ENCODE measurements at regions not wholly inside any gene's neighbourhood (a gene's known extent, or its start where the extent isn't known, plus 50 kb on each side); places are given as distances from the start of the nearest gene placed in this dataset.
"Not testable (repeated sequence)": the region's sequence is repeated elsewhere in the genome, so short reads cannot be mapped to it uniquely, and the experiment has no call there.

- DNase-seq (ENCODE audit: low read depth in 2 of 2) = no peak
These were observed 187.8 kb downstream of the ANKRD60 start for GRCh38 chr20:58040447-58041290.

DNA sequence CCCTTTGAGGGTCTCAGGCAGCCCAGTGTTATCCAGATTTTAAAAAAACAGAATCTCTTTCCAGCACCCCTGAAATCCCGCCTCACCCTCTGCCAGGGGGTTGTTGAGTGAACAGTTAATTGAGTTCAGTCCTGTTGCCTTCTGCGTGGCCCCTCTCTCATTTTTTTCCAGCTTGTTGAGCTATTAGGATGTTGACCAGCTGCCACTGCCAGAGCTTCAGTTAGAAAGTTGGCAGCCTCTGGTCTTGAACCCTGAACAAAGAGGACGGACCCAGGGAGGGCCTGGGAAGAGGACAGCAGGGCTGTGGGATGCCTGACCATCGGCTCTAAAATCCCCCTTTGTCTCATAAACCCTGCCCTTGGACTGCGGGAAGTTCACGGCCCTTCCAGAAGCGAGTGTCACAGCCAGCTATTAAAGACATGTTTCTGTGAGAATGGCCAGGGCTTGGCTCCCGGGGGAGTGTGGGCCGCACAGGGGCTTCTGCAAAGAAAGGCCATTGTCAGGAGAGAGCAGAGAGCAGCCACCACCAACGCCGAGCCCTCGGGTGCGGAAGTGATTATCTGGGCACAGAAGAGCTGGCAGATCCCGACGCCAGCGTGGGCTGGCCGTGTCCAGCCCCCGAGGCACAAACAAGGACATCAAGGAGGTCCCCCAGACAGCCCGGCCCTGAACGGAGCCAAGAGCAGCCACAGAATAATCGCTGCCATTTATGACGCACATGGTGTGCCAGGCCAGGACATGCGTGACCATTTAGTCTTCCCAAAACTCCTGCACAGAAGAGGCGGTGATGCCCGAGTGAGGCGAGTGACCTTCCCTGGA is 189.0 kb downstream of the ANKRD60 start:
- no peak for DNase-seq (ENCODE audit: low read depth in 2 of 2)

DNA sequence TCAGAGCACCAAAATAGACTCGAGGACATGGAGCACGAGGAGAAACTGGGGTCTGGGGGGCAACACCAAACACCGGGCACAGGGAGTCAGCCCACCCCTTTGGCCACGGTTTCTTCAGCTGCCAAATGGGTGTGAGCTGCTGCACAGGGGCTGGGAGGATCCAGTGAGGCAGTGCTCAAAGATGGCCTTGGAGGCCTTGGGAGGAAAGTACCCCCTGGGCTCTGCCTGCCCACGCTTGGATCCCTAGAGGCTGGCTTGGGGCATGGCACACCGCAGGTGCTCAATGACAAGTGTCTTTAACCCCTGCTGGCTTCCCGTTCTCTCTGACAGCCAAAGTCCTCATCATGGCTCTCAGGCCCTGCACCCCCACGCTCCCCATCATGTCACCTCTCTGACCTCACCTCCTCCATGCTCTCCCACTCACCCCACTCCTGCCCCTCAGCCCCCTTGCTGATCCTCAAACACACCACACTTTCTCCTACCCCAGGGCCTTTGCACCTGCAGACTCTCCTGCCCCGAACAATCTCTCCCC is 190.3 kb downstream of the ANKRD60 start:
- DNase-seq (ENCODE audit: low read depth in 2 of 2) = no peak

DNA sequence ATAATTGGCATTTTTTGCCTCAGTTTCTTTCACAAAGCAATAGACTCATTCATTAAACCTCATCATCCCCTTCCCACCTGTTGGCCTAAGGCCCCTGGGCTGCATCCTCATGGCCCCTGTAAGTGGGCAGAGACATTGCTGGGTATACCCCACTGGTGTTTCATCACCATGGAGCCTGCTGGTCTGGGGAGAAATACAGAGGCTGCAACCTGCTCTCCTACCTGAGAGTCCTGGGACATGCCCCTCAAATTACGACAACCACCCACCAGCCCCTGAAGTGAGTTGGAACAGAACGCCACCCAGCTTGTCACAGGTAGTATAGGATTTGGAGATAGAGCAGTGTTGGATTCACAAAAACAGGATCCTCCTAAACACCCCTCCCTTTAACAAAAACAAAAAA is 190.8 kb downstream of the ANKRD60 start:
- no peak for DNase-seq (ENCODE audit: low read depth in 2 of 2)

DNA sequence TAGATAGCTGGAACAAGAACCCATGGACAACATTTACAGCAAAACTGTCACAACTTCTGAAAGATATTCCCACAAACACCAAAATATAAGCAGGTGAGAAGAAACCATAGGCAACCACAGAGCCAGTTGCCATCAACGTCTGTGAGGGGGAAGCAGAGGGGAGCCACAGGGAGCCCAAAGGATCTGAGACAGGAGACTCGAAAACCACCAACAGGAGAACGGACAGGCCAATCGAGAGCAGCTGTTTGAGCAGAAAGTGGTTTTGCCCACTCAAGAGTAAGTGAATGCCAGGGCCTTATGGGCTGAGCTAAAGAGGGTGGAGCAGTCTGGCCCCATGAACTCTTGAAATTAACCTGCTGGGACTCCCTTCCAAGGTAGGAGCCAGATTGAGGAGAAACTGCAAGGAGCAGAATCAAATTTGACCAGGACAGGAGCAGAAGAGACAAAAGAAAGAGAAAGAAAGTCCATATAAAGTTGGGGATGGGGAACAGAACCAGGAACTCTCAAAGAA is 195.4 kb downstream of the ANKRD60 start:
- no peak for DNase-seq (ENCODE audit: low read depth in 2 of 2)

- DNase-seq (ENCODE audit: low read depth in 2 of 2) = no peak
These were observed 195.9 kb downstream of the ANKRD60 start for GRCh38 chr20:58032599-58032998.

- DNase-seq (ENCODE audit: low read depth in 2 of 2) = not testable (repeated sequence)
These were observed 197.1 kb downstream of the ANKRD60 start for GRCh38 chr20:58031350-58031749.

- DNase-seq (ENCODE audit: low read depth in 2 of 2) = no peak
These were observed 200.3 kb downstream of the ANKRD60 start for GRCh38 chr20:58028123-58028522.

- DNase-seq (ENCODE audit: low read depth in 2 of 2) = no peak
These were observed 202.1 kb downstream of the ANKRD60 start for GRCh38 chr20:58026361-58026760.

DNA sequence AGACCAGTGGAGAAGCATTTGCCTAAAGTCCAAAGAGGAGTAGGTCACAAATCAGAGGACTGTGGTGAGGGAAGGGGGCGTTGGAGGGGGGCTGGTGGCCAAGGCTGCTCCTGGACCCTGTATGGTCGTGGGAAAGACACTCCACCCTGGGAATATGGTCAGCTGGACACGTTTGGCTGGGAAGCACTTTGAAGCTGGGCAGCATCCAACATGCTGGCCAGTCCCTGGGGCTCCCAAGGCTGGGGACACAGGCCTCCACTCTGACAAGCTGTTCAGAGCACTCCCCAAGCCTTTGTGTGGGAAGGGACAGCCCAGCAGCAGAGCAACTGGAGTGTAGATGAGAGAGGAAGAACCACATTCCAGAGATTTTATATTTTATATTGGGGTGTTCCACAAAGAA is 203.2 kb downstream of the ANKRD60 start:
- DNase-seq (ENCODE audit: low read depth in 2 of 2) = no peak

DNA sequence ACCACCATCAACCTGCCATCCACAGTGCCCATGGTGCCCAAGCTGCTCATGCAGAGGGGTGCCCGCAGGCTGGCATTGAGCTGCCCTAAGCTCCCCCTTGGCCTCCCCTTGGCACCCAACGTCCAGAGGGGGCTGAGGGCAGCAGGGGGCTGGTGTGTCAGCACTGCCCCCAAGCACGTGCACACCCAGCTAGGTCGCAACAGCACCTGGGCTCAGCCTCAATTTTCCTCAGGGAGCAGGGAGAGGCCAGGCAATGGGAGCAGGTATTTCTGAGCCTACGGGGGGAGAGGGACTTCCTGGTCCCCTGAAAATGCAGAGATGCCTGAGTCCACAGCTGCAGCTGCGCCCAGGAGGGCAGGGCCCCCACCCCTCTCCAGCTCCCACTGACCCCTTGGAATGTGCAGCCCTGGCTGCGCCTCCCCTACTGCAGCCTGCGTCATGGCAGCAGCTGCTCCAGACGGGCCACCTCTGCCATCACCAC is 204.2 kb downstream of the ANKRD60 start:
- no peak for DNase-seq (ENCODE audit: low read depth in 2 of 2)

GRCh38 chr20:58023781-58024180 is 204.7 kb downstream of the ANKRD60 start:
- DNase-seq (ENCODE audit: low read depth in 2 of 2) = no peak

- no peak for DNase-seq (ENCODE audit: low read depth in 2 of 2)
These were observed 205.1 kb downstream of the ANKRD60 start for GRCh38 chr20:58023346-58023745.

DNA sequence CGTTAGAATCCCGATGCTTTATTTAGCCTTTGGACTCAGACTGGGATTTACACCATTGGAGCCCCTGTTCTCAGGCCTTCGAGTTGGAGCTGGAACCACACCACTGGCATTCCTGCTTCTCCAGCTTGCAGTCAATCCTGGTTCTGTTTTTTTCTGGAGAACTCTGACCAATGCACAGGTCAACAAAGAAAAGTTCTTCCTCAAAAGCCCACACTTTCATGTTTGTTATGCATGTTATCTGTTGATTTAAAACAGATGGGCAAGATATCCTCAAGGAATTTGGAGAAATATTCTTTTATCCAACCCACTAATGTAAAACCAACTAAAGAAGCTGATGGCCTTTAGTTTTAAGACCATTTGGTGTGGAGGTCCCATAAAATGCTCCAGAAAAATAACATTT is 205.7 kb downstream of the ANKRD60 start:
- DNase-seq (ENCODE audit: low read depth in 2 of 2) = no peak

DNA sequence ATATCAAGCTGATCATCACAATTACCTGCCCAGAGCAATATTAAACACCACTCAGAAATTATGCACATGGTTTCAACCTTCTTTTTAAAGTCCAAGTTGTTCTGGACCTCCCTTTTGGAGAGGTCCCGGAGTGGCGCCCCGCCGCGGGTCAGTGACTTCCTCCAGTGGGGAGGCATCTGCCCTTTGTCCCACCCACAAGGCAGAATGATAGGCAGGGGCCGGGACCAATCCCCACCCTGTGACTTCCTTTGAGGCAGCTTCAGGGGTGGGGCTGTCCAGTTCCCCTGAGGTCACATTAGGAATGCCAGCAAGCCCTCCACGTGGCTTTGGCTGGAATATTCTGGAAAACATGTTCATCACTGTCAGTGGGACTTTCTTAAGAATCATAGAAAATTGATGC is 207.0 kb downstream of the ANKRD60 start:
- DNase-seq (ENCODE audit: low read depth in 2 of 2) = no peak

- no peak for DNase-seq (ENCODE audit: low read depth in 2 of 2)
These were observed 207.6 kb downstream of the ANKRD60 start for GRCh38 chr20:58020656-58021454.

- no peak for DNase-seq (ENCODE audit: low read depth in 2 of 2)
These were observed 208.4 kb downstream of the ANKRD60 start for GRCh38 chr20:58019850-58020625.

DNA sequence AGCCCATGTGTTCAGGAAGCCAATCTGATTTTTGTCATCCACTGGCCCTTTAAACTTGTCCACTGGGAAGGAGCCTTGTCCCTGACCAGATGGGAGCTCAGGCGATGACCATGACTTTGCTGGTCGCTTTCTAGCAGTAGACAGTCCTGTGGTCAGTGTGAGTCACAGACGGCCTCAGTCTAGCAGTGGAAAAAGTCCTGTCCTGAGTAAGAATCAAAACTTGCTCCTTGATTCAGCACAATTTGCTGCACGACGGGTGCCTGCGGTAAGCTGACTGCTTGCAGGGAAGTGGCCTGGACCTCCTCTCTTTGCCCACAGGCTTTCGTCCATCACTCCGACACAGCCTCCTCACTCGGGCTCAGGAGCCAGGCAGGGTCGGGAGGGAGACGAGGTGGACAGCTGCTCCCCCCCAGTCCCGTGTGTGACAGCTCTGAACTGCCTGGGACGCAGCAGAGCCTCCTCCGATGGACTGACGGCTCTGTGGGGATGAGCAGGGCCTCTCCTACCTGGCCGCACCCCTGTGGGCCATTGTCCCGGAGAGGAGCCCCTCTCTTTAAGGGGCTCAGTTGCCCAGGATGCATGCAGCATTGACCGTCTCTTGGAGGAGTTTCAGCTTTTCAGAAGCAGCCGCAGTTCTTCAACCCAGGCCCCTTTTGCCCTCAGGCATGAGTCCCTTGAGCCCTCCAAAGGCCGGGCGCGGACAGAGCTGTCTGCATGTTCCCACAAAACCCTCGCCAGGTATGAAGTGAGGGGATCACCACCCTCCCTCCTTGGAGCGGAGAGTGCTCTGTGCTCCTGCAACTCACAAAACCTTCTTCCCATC is 209.2 kb downstream of the ANKRD60 start:
- no peak for DNase-seq (ENCODE audit: low read depth in 2 of 2)

- DNase-seq (ENCODE audit: low read depth in 2 of 2) = no peak
These were observed 209.9 kb downstream of the ANKRD60 start for GRCh38 chr20:58018590-58018989.

Measured in stimulated activated CD8-positive, alpha-beta memory T cell treated with anti-CD3 and anti-CD28 coated beads, Interleukin-15, amount 100 ng/mL, for 48 hours (primary cell).